Common myeloid progenitor, CD34-positive (primary cell): ENCODE measurements at regions not wholly inside any gene's neighbourhood (a gene's known extent, or its start where the extent isn't known, plus 50 kb on each side); places are given as distances from the start of the nearest gene placed in this dataset.

Source experiments
- CTCF ChIA-PET: fragments of 350-600 bp; sonication (Branson Sonifier 250); formaldehyde crosslinking; loops from one replicate; lab custom pipeline; 2021; ENCODE audit warnings: antibody characterized with exemption; lab: Charles Lee
- POLR2A ChIA-PET: fragments of 350-600 bp; sonication (Branson Sonifier 250); formaldehyde crosslinking; loops from one replicate; lab custom pipeline; 2021; ENCODE audit warnings: antibody characterized with exemption; lab: Charles Lee
- DNase-seq, 3 donors: peaks; one replicate each; pipeline versions ENCODE4 v3.0.0 to v3.0.0-alpha.2; 2013
- H3K27ac ChIP-seq, 2 experiments: 1 replicate in 1 of 2; 2 replicates in 1 of 2; pipeline ENCODE4 v1.7.0; 2013; ENCODE audit warnings: inconsistent platforms in 2 of 2, low read length in 2 of 2, mild to moderate bottlenecking in 2 of 2, low read depth in 1 of 2, moderate library complexity in 1 of 2; ENCODE audit not compliant: severe bottlenecking in 2 of 2, insufficient read depth in 1 of 2, poor library complexity in 1 of 2
- H3K27me3 ChIP-seq, 5 experiments: replicated peaks in 2 of 5; 1 replicate in 3 of 5; 2 replicates in 2 of 5; pipeline versions ENCODE4 v1.6.1 to v1.7.0; 2013; ENCODE audit warnings: low read length in 4 of 5, mild to moderate bottlenecking in 2 of 5, moderate library complexity in 2 of 5, inconsistent platforms in 1 of 5; ENCODE audit not compliant: insufficient read depth in 5 of 5, control insufficient read depth in 4 of 5
- H3K36me3 ChIP-seq, 4 experiments: 1 replicate in 2 of 4; 2 replicates in 2 of 4; pipeline versions ENCODE4 v1.6.1 to v1.7.0; 2013; ENCODE audit warnings: low read length in 3 of 4, control low read depth in 1 of 4, mild to moderate bottlenecking in 1 of 4; ENCODE audit not compliant: control insufficient read depth in 4 of 4, insufficient read depth in 4 of 4
- H3K4me1 ChIP-seq, 4 experiments: 1 replicate in 3 of 4; 2 replicates in 1 of 4; pipeline versions ENCODE4 v1.6.1 to v1.7.1; 2013; ENCODE audit warnings: low read length in 3 of 4, mild to moderate bottlenecking in 3 of 4, control low read depth in 1 of 4, inconsistent platforms in 1 of 4, moderate library complexity in 1 of 4; ENCODE audit not compliant: control insufficient read depth in 4 of 4, insufficient read depth in 4 of 4; ENCODE audit errors: control extremely low read depth in 1 of 4
- H3K4me3 ChIP-seq, 7 experiments: 1 replicate in 4 of 7; 2 replicates in 3 of 7; pipeline versions ENCODE4 v1.5.1 to v1.7.0; 2013; ENCODE audit warnings: mild to moderate bottlenecking in 7 of 7, low read length in 6 of 7, moderate library complexity in 6 of 7, inconsistent platforms in 2 of 7, low read depth in 2 of 7, control low read depth in 1 of 7; ENCODE audit not compliant: insufficient read depth in 4 of 7, control insufficient read depth in 1 of 7; ENCODE audit errors: extremely low read depth in 1 of 7
- H3K9me3 ChIP-seq, 5 experiments: 1 replicate in 4 of 5; 2 replicates in 1 of 5; pipeline versions ENCODE4 v1.6.1 to v1.7.1; 2013; ENCODE audit warnings: low read length in 4 of 5, mild to moderate bottlenecking in 2 of 5, inconsistent platforms in 1 of 5, low read depth in 1 of 5, moderate library complexity in 1 of 5; ENCODE audit not compliant: control insufficient read depth in 4 of 5, insufficient read depth in 2 of 5; ENCODE audit errors: control extremely low read depth in 1 of 5
- WGBS: methylation state at CpG from one replicate; pipeline ENCODE4 v1.1.5; 2013; ENCODE audit not compliant: insufficient coverage; 5-methylcytosine and 5-hydroxymethylcytosine counted together

GRCh38 chr4:57628004-57628403, 517.8 kb upstream of the IGFBP7 start:
- Histone ChIP-seq H3K9me3 (peaks cover 0 to 1% (median 0%) of the 10 kb centered on the region in 5 experiments), H3K27me3 (no peaks in the 10 kb centered on the region), H3K36me3 (no peaks in the 10 kb centered on the region), H3K4me3 (no peak overlapping the region), H3K4me1 (no peaks in the 10 kb centered on the region), H3K27ac (no peak overlapping the region)
- no peak for DNase-seq
- WGBS = 100% methylated on average over 3 of the region's 5 CpGs
- ChIA-PET POLR2A (no interaction called here), CTCF (no interaction called here)

- Histone ChIP-seq H3K27ac (no peak overlapping the region), H3K4me1 (no peaks in the 10 kb centered on the region), H3K4me3 (no peak overlapping the region), H3K27me3 (no peaks in the 10 kb centered on the region), H3K9me3 (no peaks in the 10 kb centered on the region), H3K36me3 (no peaks in the 10 kb centered on the region)
- ChIA-PET POLR2A (no interaction called here), CTCF (interaction anchor here (1.0 kb wide), 1 partner anchor 16 kb away, joined by 3 read pairs; no protein-coding TSS in a partner anchor)
- DNase-seq = no peak
- WGBS = 72% methylated on average over 5 of the region's 5 CpGs
Observed at GRCh38 chr4:57614257-57614932, 504.2 kb upstream of the IGFBP7 start.

DNA sequence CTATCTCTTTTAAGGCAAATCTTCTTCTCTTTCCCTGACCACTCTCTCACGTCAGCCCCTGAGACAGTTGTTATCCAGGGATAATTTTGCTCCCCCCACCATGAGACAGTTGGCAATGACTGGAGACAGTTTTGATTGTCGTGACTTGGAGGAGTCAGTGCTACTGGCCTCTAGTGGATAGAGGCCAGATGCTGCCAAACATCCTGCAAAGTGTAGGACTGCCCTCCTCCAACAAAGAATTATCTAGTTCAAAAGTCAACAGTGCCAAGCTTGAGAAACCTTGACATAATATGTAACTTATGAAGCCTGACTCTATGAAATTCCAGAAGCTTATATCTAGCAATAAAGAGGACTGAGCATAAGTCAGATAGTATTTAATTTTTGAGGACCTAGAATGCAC, 502.1 kb upstream of the IGFBP7 start:
- H3K9me3 ChIP-seq = no peaks in the 10 kb centered on the region
- H3K27ac ChIP-seq = no peak overlapping the region
- no peaks in the 10 kb centered on the region for H3K4me1 ChIP-seq
- H3K27me3 ChIP-seq = no peaks in the 10 kb centered on the region
- no peak overlapping the region for H3K4me3 ChIP-seq
- H3K36me3 ChIP-seq = no peaks in the 10 kb centered on the region
- ChIA-PET POLR2A (no interaction called here), CTCF (no interaction called here)
- 56% methylated on average over 2 of the region's 2 CpGs for WGBS
- DNase-seq = no peak

GRCh38 chr4:57607566-57608180, 497.5 kb upstream of the IGFBP7 start:
- WGBS = 100% methylated on average over 1 of the region's 4 CpGs
- Histone ChIP-seq H3K27me3 (no peaks in the 10 kb centered on the region), H3K9me3 (no peaks in the 10 kb centered on the region), H3K27ac (no peak overlapping the region), H3K4me3 (no peak overlapping the region), H3K4me1 (no peaks in the 10 kb centered on the region), H3K36me3 (no peaks in the 10 kb centered on the region)
- no peak for DNase-seq
- POLR2A ChIA-PET = no interaction called here
- CTCF ChIA-PET = interaction anchor here (0.7 kb wide), 1 partner anchor 443 kb away, joined by 3 read pairs; no protein-coding TSS in a partner anchor

DNA sequence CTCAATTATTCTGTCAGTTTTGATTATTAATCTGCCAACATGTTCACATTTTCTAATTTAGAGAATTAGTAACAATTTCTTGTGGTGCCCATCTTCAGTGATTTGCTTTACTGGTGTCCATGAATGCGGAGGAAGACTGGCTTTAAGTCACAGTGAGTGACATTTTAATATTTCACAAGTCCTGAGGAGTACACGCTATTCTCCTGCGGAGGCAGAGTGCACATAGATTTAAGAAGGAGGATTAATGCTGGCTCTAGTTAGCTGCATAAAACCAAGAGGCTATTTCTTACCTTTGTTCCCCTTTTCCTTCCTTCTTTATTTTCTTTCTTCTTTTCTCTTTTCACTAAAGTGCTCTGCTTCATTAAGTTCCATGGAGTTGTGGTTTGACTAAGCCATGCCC, 495.2 kb upstream of the IGFBP7 start:
- no peak for DNase-seq
- H3K36me3 ChIP-seq = no peaks in the 10 kb centered on the region
- no peaks in the 10 kb centered on the region for H3K4me1 ChIP-seq
- H3K27me3 ChIP-seq = no peaks in the 10 kb centered on the region
- H3K4me3 ChIP-seq = no peak overlapping the region
- no peak overlapping the region for H3K27ac ChIP-seq
- ChIA-PET POLR2A (no interaction called here), CTCF (no interaction called here)
- 100% methylated on average over 3 of the region's 3 CpGs for WGBS
- no peaks in the 10 kb centered on the region for H3K9me3 ChIP-seq

DNA sequence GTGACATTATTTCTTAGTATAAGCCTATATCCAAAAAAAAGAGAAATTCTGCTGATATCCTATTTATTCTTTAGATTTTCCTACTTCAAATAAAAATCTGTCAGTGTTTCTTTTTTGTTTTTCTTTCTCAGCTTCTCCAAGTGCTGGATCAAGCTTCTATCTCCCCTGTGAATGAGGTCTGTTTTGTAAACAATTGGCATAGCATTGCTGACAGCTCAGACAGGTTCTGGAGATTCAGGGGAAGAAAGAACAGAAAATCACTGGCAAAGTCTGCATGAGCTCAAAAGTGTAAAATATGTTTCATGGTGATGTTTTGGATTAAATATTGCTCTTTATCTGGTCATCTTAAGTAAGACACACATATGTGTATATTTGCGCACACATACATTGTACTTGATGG, 492.0 kb upstream of the IGFBP7 start:
- H3K4me1 ChIP-seq = no peaks in the 10 kb centered on the region
- no peak for DNase-seq
- H3K27me3 ChIP-seq = no peaks in the 10 kb centered on the region
- H3K9me3 ChIP-seq = no peaks in the 10 kb centered on the region
- H3K36me3 ChIP-seq = no peaks in the 10 kb centered on the region
- no peak overlapping the region for H3K27ac ChIP-seq
- H3K4me3 ChIP-seq = no peak overlapping the region
- CTCF ChIA-PET = no interaction called here
- no CpG with 5 or more reads among the region's 1 CpG for WGBS
- POLR2A ChIA-PET = no interaction called here

- DNase-seq = no peak
- Histone ChIP-seq H3K36me3 (no peaks in the 10 kb centered on the region), H3K9me3 (no peaks in the 10 kb centered on the region), H3K4me1 (no peaks in the 10 kb centered on the region), H3K27me3 (no peaks in the 10 kb centered on the region), H3K27ac (no peak overlapping the region), H3K4me3 (no peak overlapping the region)
- POLR2A ChIA-PET = no interaction called here
- CTCF ChIA-PET = no interaction called here
- WGBS = 72% methylated on average over 3 of the region's 4 CpGs
Observed at GRCh38 chr4:57591073-57591472, 480.9 kb upstream of the IGFBP7 start.
